DOHH2 (cell line): ENCODE measurements at regions not wholly inside any gene's neighbourhood (a gene's known extent, or its start where the extent isn't known, plus 50 kb on each side); places are given as distances from the start of the nearest gene placed in this dataset.

ENCODE experiments used
- H3F3A ChIP-seq: fragments of 200-600 bp; sonication (generic), shearing (Covaris generic); 2 replicates; pipeline ENCODE4 v1.6.0; 2016; ENCODE audit warnings: antibody characterized with exemption, mild to moderate bottlenecking; ENCODE audit not compliant: control insufficient read depth, insufficient read depth
- H3K27ac ChIP-seq: fragments of 200-600 bp; sonication (generic); 2 replicates; pipeline ENCODE4 v1.5.1; 2014; ENCODE audit warnings: low read depth, mild to moderate bottlenecking, low read length, moderate library complexity
- H3K27me3 ChIP-seq: fragments of 200-600 bp; sonication (generic); 2 replicates; pipeline ENCODE4 v1.6.1; 2014; ENCODE audit warnings: mild to moderate bottlenecking, low read length, mixed read lengths; ENCODE audit not compliant: control insufficient read depth
- H3K36me3 ChIP-seq: fragments of 200-600 bp; sonication (generic); 2 replicates; pipeline ENCODE4 v1.6.1; 2014; ENCODE audit warnings: mild to moderate bottlenecking, low read length, moderate library complexity, mixed read lengths; ENCODE audit not compliant: control insufficient read depth
- H3K4me1 ChIP-seq: fragments of 200-600 bp; sonication (generic); 2 replicates; pipeline ENCODE4 v1.6.1; 2014; ENCODE audit warnings: mild to moderate bottlenecking, low read length, mixed read lengths; ENCODE audit not compliant: control insufficient read depth
- H3K4me2 ChIP-seq: fragments of 200-600 bp; sonication (generic); 2 replicates; pipeline ENCODE4 v1.6.0; 2014; ENCODE audit warnings: mild to moderate bottlenecking, low read length, moderate library complexity
- H3K4me3 ChIP-seq: fragments of 200-600 bp; sonication (generic); 2 replicates; pipeline ENCODE4 v1.5.1; 2014; ENCODE audit warnings: mild to moderate bottlenecking, low read length, mixed read lengths
- H3K79me2 ChIP-seq: fragments of 200-600 bp; sonication (generic); 2 replicates; pipeline ENCODE4 v1.6.1; 2014; ENCODE audit warnings: mild to moderate bottlenecking, low read length, mixed read lengths; ENCODE audit not compliant: control insufficient read depth
- H3K9me2 ChIP-seq: fragments of 200-600 bp; sonication (generic); replicated peaks from 2 replicates; pipeline ENCODE4 v1.6.1; 2014; ENCODE audit warnings: mild to moderate bottlenecking, low read length, mixed read lengths; ENCODE audit not compliant: control insufficient read depth
- H3K9me3 ChIP-seq: fragments of 200-600 bp; sonication (generic); 2 replicates; pipeline ENCODE4 v1.6.1; 2014; ENCODE audit warnings: antibody characterized with exemption, low read length, mixed read lengths; ENCODE audit not compliant: control insufficient read depth, insufficient read depth
- H4K20me1 ChIP-seq: fragments of 200-600 bp; sonication (generic); 2 replicates; pipeline ENCODE4 v1.6.0; 2014; ENCODE audit warnings: low read depth, mild to moderate bottlenecking, antibody characterized with exemption, low read length, moderate library complexity; ENCODE audit not compliant: control insufficient read depth, insufficient read depth
- EZH2phosphoT487 ChIP-seq: fragments of 200-600 bp; sonication (generic); IDR thresholded peaks from 2 replicates; pipeline ENCODE4 v1.6.1; 2017; ENCODE audit warnings: borderline replicate concordance, mild to moderate bottlenecking, antibody characterized with exemption, low read length, moderate library complexity, mixed read lengths
- TF ChIP-seq, protein P1 (sequence below): fragments of 200-600 bp; sonication (generic); IDR thresholded peaks from one replicate; pipeline ENCODE4 v1.5.1; 2014; ENCODE audit warnings: antibody characterized with exemption, mild to moderate bottlenecking, low read depth, low read length; ENCODE audit not compliant: poor library complexity, severe bottlenecking

DNA sequence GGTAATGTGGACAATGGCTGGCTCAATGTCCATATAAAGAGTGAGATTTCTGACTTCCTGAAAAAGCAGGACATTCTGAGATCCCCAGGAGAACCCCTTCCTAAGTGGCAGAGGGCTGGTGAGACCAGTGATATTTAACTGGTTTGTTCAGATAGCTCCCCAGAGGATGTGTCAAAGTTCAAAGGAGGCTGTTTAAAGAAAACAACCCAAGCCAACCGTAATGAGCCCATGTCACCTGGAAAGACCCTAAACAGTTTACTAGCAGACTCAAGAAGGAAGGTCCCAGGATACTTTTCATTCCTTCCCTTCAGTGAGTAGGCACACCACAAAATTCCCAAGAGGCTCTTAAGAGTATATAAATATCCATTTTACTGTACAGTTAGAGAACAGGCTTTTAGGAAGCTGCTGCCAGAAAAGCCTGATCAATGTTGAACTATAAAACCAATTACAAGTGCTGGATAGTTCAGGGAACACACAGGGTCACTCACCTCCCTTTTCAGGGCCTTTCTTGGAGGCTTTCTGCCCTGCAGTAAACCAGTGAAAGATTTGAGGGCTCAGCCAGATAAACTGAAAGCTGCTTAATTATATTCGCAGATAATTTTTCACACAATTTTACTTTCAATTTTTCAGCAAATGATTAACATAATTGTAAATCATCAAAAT lies 293.5 kb downstream of the ASXL3 start:
- peaks cover 27% of the 10 kb centered on the region for H3K9me3 ChIP-seq
- peak overlapping the region; percentile 3; the same call in 1 of the 2 replicates for H3K4me3 ChIP-seq
- peaks cover 35% of the 10 kb centered on the region for H3K36me3 ChIP-seq
- no peaks in the 10 kb centered on the region for H4K20me1 ChIP-seq
- TF ChIP-seq EZH2phosphoT487, result no peak
- H3K79me2 ChIP-seq, result no peaks in the 10 kb centered on the region
- H3K4me1 ChIP-seq, result peaks cover 45% of the 10 kb centered on the region
- peak overlapping the region; percentile 26 for H3K4me2 ChIP-seq
- no peaks in the 10 kb centered on the region for H3K27me3 ChIP-seq
- H3K27ac ChIP-seq, result peak overlapping the region; percentile 76; the same call in 1 of the 2 replicates
- H3K9me2 ChIP-seq, result no peaks in the 10 kb centered on the region
- H3F3A ChIP-seq, result peaks cover 3% of the 10 kb centered on the region; the same call in 1 of the 2 replicates

DNA sequence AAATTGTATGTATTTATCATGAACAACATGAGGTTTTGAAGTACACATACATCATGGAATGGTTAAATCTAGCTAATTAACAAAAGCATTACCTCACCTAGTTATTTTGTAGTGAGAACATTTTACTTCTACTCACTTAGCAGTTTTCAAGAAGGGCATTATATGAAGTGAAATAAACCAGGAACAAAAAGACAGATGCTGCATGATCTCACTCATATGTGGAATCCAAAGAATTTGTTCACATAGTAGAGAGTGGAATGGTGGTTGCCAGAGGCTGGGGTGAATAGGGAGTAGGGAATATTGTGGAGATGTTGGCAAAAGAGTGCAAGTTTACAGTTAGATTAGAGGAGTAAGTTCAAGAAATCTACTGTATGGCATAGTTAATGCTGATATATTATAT lies 292.0 kb downstream of the ASXL3 start:
- Histone ChIP-seq H3K27ac (no peak overlapping the region), H3K36me3 (peaks cover 33% of the 10 kb centered on the region), H3K4me1 (peaks cover 43% of the 10 kb centered on the region), H3K9me2 (no peaks in the 10 kb centered on the region), H3F3A (peaks cover 3% of the 10 kb centered on the region; the same call in 1 of the 2 replicates), H3K9me3 (peaks cover 24% of the 10 kb centered on the region), H3K27me3 (no peaks in the 10 kb centered on the region), H4K20me1 (no peaks in the 10 kb centered on the region), H3K4me2 (no peak overlapping the region), H3K4me3 (no peak overlapping the region), H3K79me2 (no peaks in the 10 kb centered on the region)
- TF ChIP-seq, protein P1, sequence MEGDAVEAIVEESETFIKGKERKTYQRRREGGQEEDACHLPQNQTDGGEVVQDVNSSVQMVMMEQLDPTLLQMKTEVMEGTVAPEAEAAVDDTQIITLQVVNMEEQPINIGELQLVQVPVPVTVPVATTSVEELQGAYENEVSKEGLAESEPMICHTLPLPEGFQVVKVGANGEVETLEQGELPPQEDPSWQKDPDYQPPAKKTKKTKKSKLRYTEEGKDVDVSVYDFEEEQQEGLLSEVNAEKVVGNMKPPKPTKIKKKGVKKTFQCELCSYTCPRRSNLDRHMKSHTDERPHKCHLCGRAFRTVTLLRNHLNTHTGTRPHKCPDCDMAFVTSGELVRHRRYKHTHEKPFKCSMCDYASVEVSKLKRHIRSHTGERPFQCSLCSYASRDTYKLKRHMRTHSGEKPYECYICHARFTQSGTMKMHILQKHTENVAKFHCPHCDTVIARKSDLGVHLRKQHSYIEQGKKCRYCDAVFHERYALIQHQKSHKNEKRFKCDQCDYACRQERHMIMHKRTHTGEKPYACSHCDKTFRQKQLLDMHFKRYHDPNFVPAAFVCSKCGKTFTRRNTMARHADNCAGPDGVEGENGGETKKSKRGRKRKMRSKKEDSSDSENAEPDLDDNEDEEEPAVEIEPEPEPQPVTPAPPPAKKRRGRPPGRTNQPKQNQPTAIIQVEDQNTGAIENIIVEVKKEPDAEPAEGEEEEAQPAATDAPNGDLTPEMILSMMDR, result no peak
- TF ChIP-seq EZH2phosphoT487, result no peak

DNA sequence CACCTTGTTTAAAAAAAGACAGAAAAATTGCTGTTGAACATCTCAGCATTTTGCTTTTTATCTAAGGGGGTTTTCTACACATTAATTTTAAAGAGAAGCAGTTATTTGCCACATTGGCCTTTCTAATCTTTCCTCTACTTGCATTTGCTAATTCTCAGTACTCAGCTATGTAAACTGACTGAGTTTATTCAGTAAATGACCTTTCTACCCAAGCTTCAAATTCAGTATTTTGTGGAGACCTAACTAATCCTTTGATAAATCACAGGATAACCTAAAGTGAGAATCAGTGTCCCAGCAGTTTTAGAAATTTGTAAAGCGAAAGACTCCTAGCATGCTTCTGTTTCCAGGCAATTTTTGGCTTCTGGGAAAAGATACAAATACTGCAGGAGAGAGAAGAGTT lies 288.4 kb downstream of the ASXL3 start:
- Histone ChIP-seq H3K9me3 (peaks cover 22% of the 10 kb centered on the region), H3K27me3 (no peaks in the 10 kb centered on the region), H3K4me1 (peaks cover 6% of the 10 kb centered on the region), H3K27ac (no peak overlapping the region), H3K4me3 (no peak overlapping the region), H3K9me2 (no peaks in the 10 kb centered on the region), H3K36me3 (peaks cover 6% of the 10 kb centered on the region), H4K20me1 (no peaks in the 10 kb centered on the region), H3K4me2 (no peak overlapping the region), H3F3A (no peaks in the 10 kb centered on the region), H3K79me2 (no peaks in the 10 kb centered on the region)
- TF ChIP-seq, protein P1, result no peak

DNA sequence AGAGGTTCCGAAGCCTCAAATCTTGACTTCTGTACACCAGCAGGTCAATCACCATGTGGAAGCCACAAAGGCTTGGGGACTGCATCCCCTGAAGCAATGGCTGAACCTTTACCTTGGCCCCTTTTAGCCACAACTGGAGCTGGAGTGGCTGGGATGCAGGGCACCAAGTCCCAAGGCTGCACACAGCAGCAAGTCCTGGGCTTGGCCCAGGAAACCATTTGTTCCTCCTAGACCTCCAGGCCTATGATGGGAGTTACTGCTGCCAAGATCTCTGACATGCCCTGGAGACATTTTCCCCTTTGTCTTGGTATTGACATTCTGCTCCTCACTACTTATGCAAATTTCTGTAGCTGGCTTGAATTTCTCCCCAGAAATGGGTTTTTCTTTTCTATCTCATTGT lies 285.9 kb downstream of the ASXL3 start:
- peaks cover 15% of the 10 kb centered on the region for H3K9me3 ChIP-seq
- H3K4me1 ChIP-seq, result no peaks in the 10 kb centered on the region
- no peaks in the 10 kb centered on the region for H3K36me3 ChIP-seq
- TF ChIP-seq EZH2phosphoT487, result no peak
- TF ChIP-seq, protein P1, result no peak
- no peak overlapping the region for H3K27ac ChIP-seq
- no peaks in the 10 kb centered on the region for H3K9me2 ChIP-seq
- no peaks in the 10 kb centered on the region for H4K20me1 ChIP-seq
- no peak overlapping the region for H3K4me3 ChIP-seq
- H3F3A ChIP-seq, result no peaks in the 10 kb centered on the region
- H3K79me2 ChIP-seq, result no peaks in the 10 kb centered on the region
- no peaks in the 10 kb centered on the region for H3K27me3 ChIP-seq
- H3K4me2 ChIP-seq, result no peak overlapping the region
